ENCODE measurements at regions not wholly inside any gene's neighbourhood (a gene's known extent, or its start where the extent isn't known, plus 50 kb on each side); places are given as distances from the start of the nearest gene placed in this dataset.

- TF ChIP-seq RBBP5 (conservative IDR thresholded peaks at IDR 0.05) (no peak), POU2F2 (IDR thresholded peaks at IDR 0.05; ENCODE audit: borderline replicate concordance, low read depth, low read length) (no peak), SRF (IDR thresholded peaks at IDR 0.05; ENCODE audit: low read depth in 2 of 2, low read length in 2 of 2) (no peak)
Observed at GRCh38 chr5:164301136-164301535, 795.7 kb downstream of the MAT2B start (continued).

GRCh38 chr5:164301708-164302107 lies 796.3 kb downstream of the MAT2B start:
- ATAC-seq: no peak
- no peaks in the 10 kb centered on the region for H3K36me3 ChIP-seq (ENCODE audit: control insufficient read depth in 2 of 2, insufficient read depth in 2 of 2, low read length in 1 of 2)
- DNase-seq (ENCODE audit: low read depth, low spot score): no peak
- H3K4me2 ChIP-seq (ENCODE audit: control insufficient read depth, insufficient read depth): no peak overlapping the region
- intact Hi-C loops (cut with micrococcal nuclease; ENCODE audit: unreplicated experiment) (no loop called here), in situ Hi-C loops (cut with MboI) (no loop called here)
- no peak for FAIRE-seq
- no peak overlapping the region for H2AFZ ChIP-seq (ENCODE audit: control insufficient read depth, low read depth, low read length)
- no peaks in the 10 kb centered on the region for H3K4me1 ChIP-seq (ENCODE audit: control insufficient read depth, insufficient read depth, low read length)
- H3K4me3 ChIP-seq: no peak overlapping the region
- H3K27me3 ChIP-seq (replicated peaks in 1 of 2; ENCODE audit: control insufficient read depth in 2 of 2, insufficient read depth in 2 of 2, low read length in 1 of 2): no peaks in the 10 kb centered on the region
- H3K27ac ChIP-seq (ENCODE audit: control insufficient read depth, insufficient read depth): no peak overlapping the region
- TF ChIP-seq RAD21 (IDR thresholded peaks at IDR 0.05; ENCODE audit: insufficient read depth, low read depth, low read length): no peak
- TF ChIP-seq TCF12 (IDR thresholded peaks at IDR 0.05; ENCODE audit: low read depth, low read length): no peak
- TF ChIP-seq POLR2AphosphoS5 (IDR thresholded peaks at IDR 0.05; ENCODE audit: low read length): no peak
- no peak for TF ChIP-seq POLR2AphosphoS2 (IDR thresholded peaks at IDR 0.05; ENCODE audit: low read depth, low read length)
- no peak for TF ChIP-seq MEF2B (IDR thresholded peaks at IDR 0.05; ENCODE audit: partially characterized antibody, poor library complexity, severe bottlenecking)
- TF ChIP-seq HSF1 (IDR thresholded peaks at IDR 0.05; ENCODE audit: low read depth, low read length): no peak
- no peak for TF ChIP-seq GABPA (IDR thresholded peaks at IDR 0.05; ENCODE audit: low read depth)
- no peak for TF ChIP-seq ZNF274 (IDR thresholded peaks at IDR 0.05; ENCODE audit: insufficient read depth, insufficient read length)
- TF ChIP-seq RB1 (IDR thresholded peaks at IDR 0.05; ENCODE audit: borderline replicate concordance): no peak
- TF ChIP-seq BACH1 (IDR thresholded peaks at IDR 0.05; ENCODE audit: borderline replicate concordance): no peak
- TF ChIP-seq PML (IDR thresholded peaks at IDR 0.05; ENCODE audit: low read length): no peak
- TF ChIP-seq YY1 (IDR thresholded peaks at IDR 0.05; ENCODE audit: low read depth, low read length): no peak
- TF ChIP-seq RFX5 (IDR thresholded peaks at IDR 0.05; ENCODE audit: low read depth, low read length): no peak
- no peak for TF ChIP-seq ELK1 (IDR thresholded peaks at IDR 0.05; ENCODE audit: low read depth, low read length)
- no peak for TF ChIP-seq SUZ12 (IDR thresholded peaks at IDR 0.05; ENCODE audit: unreplicated experiment)
- TF ChIP-seq MYB (IDR thresholded peaks at IDR 0.05; ENCODE audit: borderline replicate concordance, low read depth, low read length): no peak
- H3K9ac ChIP-seq (ENCODE audit: control insufficient read depth, insufficient read depth, low read length): no peak overlapping the region
- BruUV-seq (replicated peaks): no TSS peak
- ChIA-PET RAD21 (ENCODE audit: unreplicated experiment) (interaction anchor here (0.9 to 2.1 kb wide), 3 partner anchors 10 to 63 kb away, joined by 3 to 12 read pairs (median 8); no protein-coding TSS in a partner anchor), POLR2A (no interaction called here), CTCF (no interaction called here), SMC1A (ENCODE audit: uncharacterized antibody, unreplicated experiment) (interaction anchor here (1.7 to 2.5 kb wide), 4 partner anchors 11 to 154 kb away, joined by 5 to 17 read pairs (median 8); no protein-coding TSS in a partner anchor)
- 55% methylated on average over 3 of the region's 3 CpGs for WGBS (ENCODE audit: insufficient coverage, insufficient replicate concordance, low lambda C conversion rate, missing lambda C conversion rate)
- H3K79me2 ChIP-seq (ENCODE audit: control insufficient read depth, insufficient read depth, low read length): no peaks in the 10 kb centered on the region
- no peaks in the 10 kb centered on the region for H3K9me3 ChIP-seq (replicated peaks; ENCODE audit: control insufficient read depth, insufficient read depth, low read length)
- H4K20me1 ChIP-seq (ENCODE audit: control insufficient read depth, insufficient read depth): no peaks in the 10 kb centered on the region

Measured in GM12878 (cell line).